NCI-H1105 (cell line): ENCODE measurements at regions not wholly inside any gene's neighbourhood (a gene's known extent, or its start where the extent isn't known, plus 50 kb on each side); places are given as distances from the start of the nearest gene placed in this dataset.

Experiments
- DNase-seq: peaks from one replicate; lab custom pipeline; 2025; lab: John Stamatoyannopoulos, UW

GRCh38 chr20:40960101-40960500 lies 68.5 kb upstream of the TOP1 start:
- no peak for DNase-seq

GRCh38 chr20:40960521-40960956 lies 68.1 kb upstream of the TOP1 start:
- DNase-seq: no peak

GRCh38 chr20:40961176-40961575 lies 67.4 kb upstream of the TOP1 start:
- DNase-seq: no peak

- DNase-seq: no peak
These were observed 66.7 kb upstream of the TOP1 start for GRCh38 chr20:40961686-40962640.

GRCh38 chr20:40962733-40963504 lies 65.7 kb upstream of the TOP1 start:
- peak; percentile 41 for DNase-seq

- DNase-seq: no peak
These were observed 65.1 kb upstream of the TOP1 start for GRCh38 chr20:40963505-40963845.

- no peak for DNase-seq
These were observed 63.0 kb upstream of the TOP1 start for GRCh38 chr20:40965671-40966070.

- DNase-seq: no peak
These were observed 62.5 kb upstream of the TOP1 start for GRCh38 chr20:40966103-40966502.

GRCh38 chr20:40966516-40967185 lies 62.0 kb upstream of the TOP1 start:
- DNase-seq: no peak

- no peak for DNase-seq
These were observed 60.9 kb upstream of the TOP1 start for GRCh38 chr20:40967700-40968099.

- peak; percentile 31 for DNase-seq
These were observed 59.6 kb upstream of the TOP1 start for GRCh38 chr20:40968816-40969562.

GRCh38 chr20:40970218-40970617 lies 58.4 kb upstream of the TOP1 start:
- no peak for DNase-seq

- no peak for DNase-seq
These were observed 51.4 kb upstream of the TOP1 start for GRCh38 chr20:40977218-40977617.

- DNase-seq: no peak
These were observed 49.9 kb upstream of the TOP1 start for GRCh38 chr20:40978761-40979160.
